H54 (cell line): ENCODE measurements at regions not wholly inside any gene's neighbourhood (a gene's known extent, or its start where the extent isn't known, plus 50 kb on each side); places are given as distances from the start of the nearest gene placed in this dataset.

Source experiments
- DNase-seq: peaks from one replicate; pipeline ENCODE4 v3.0.0; 2011; ENCODE audit warnings: low spot score, mixed read lengths; ENCODE audit not compliant: insufficient read length
- FAIRE-seq: peaks from 3 replicates; lab custom pipeline; 2011; peaks lifted over from hg19 to GRCh38; lab: Jason Lieb, UNC
- POLR2A ChIP-seq: IDR thresholded peaks from 2 replicates; pipeline ENCODE4 v1.6.1; 2011; ENCODE audit warnings: low read depth, mild to moderate bottlenecking, low read length

DNA sequence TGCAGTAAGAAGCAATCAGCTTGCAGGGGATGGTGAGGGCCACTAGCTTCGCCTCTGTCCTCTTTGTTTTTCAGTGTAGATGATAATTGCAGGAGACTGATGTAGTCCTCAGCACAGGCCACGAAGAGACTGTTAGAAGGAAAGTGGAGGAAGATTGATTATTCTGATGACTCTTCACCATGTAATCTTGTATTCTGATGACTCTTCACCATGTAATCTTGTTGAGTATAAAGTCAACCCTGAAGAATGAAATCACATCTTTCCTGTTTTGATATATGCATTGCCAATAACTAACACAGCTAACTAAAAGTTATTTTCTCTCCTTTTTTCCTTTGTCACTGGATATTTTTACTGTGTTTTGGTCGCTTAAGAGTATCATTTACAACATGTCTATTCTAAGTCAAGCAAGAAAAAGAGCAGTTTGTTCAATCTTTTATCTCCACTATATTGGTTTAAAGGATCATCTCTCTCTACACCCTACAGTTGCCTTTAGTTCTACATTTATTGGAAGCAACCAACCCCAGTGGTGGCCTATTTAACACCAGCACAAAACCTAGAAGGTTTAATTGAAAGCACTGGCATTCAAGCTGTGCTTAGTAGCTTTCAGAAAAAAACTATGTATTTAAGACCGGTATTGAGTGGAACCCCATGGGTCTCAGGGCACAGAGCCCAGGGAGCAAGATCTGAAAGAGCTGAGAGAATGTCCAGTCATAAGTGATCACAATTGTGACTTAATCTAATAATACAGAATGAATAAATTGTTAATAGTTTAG is 107.2 kb upstream of the BTBD3 start:
- peak; percentile 91 for FAIRE-seq
- DNase-seq: peak; percentile 10
- TF ChIP-seq POLR2A: no peak

DNA sequence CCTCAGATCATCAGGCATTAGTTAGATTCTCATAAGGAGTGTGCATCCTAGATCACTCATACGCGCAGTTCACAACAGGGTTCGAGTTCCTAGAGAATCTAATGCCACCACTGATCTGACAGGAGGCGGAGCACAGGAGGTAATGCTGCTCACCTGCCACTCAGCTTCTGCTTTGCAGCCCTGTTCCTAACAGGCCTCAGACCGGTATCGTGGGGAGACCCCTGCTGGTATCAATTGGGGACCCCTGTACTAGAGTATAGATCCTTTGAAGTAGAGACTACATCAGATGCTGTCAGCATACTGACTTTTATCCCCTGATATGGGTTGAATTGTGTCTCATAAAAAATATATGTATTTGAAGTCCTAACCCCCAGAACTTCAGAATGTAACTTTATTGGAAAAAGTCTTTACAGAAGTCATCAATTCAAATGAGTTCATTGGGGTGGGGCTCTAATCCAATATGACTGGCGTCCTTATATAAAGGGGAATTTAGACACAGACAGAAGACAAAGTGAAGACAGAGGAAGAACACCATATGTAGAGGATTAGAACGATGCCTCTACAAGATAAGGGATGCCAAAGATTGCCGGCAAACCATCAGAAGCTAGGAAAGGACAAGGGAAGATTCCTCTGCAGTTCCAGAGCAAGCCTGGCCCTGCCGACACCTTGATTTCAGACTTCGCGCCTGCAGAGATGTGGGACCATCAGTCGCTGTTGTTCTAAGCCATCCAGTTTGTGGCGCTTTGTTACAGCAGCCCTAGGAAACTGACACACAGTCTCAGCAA is 104.4 kb upstream of the BTBD3 start:
- no peak for TF ChIP-seq POLR2A
- FAIRE-seq (no peak), DNase-seq (no peak)

DNA sequence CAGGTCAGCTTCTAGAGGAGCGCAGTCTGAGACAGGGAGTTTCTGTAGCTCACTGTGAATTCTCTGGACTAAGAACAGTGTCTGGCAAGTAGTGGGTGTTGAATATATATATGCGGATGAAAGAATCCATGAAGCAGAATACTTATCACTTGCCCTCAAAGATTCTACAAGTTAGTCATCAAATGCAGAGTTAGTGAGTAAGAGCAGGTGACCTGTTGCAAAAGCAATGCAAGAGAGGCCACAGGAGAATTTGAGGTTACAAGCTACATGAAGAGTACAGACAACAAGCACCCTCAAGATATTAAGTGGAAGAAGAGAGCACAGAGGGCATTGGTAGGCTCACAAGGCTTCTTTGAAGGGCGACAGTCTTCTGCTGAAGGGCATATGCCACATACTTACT is 103.4 kb upstream of the BTBD3 start:
- peak; percentile 18 for DNase-seq
- FAIRE-seq: peak; percentile 86
- TF ChIP-seq POLR2A: no peak

DNA sequence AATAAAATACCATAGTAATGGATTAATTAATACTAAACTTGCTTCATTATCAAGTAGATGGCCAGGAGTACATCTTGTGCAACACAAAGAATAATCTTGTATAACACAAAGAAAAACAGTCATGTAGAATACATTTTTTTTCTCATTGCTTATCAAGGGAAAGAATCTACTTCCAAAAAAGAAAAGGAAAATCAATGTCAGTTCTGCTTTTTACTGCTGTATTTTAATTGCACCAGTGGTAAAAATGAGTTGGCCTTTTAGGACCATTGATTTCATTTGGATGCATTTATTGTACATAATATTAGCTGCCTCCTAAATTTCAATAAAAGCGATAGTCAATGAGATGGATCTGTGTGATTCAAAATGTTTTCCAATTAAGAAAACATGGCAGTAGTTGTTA is 96.9 kb upstream of the BTBD3 start:
- DNase-seq (no peak), FAIRE-seq (no peak)
- TF ChIP-seq POLR2A: no peak

DNA sequence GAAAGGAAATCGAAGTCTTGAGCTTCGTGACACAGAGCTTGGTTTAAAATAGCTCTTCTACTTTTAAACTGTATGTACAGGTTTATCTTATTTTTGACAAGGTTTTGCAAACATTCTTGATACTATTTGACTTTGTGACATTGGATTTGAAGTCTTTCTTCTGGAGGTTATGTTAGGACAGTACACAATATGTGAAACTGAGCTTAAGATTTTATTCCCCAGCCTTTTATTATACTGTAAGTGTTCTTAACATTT is 95.2 kb upstream of the BTBD3 start:
- FAIRE-seq (no peak), DNase-seq (no peak)
- no peak for TF ChIP-seq POLR2A

DNA sequence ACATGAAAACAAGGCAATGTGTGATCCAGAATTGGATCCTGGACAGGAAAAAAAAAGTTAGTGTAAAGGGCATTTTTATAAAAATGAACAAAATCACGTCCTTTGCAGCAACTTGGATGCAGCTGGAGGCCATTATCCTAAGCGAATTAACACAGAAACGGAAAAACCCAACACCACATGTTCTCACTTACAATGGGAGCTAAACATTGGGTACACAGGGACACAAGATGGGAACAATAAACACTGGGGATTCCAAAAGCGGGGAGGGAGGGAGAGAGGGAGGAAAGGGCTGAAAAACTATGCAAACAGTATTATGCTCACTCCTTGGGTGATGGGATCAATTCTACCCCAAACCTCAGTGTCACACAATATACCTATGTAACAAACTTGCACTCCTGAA is 91.4 kb upstream of the BTBD3 start:
- no peak for FAIRE-seq
- DNase-seq: no peak
- no peak for TF ChIP-seq POLR2A

DNA sequence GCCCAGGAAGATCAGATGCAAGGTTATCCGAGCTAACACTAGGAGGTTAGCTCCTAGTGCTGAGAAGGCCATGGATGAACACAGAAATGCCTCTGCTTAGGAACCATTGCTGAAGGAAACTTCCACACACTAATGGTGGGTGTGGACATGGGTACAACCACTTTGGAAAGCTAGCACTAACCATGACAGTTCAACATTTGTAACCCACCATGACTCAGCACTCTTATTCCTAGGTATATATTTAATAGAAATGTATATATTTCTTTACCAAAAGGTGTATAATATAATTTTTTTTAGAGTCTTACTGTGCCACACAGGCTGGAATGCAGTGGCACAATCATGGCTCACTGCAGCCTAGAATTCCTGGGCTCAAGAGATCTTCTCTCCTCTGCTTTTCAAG is 85.3 kb upstream of the BTBD3 start:
- no peak for DNase-seq
- no peak for TF ChIP-seq POLR2A

DNA sequence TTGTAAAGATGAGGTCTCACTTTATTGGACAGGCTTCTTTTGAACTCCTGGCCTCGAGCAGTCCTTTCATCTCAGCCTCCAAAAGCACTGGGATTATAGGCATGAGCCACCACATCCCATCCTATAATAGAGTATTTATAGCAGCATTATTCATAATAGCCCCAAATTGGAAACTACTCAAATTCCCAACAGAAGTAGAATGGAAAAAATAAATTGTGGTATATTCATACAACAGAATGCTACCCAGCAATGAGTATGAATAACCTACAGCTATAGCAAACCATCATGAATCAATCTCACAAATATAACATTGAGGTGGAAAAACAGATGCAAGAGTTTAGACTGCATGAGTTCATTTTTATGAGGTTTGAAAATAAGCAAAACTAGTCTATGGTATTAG is 84.8 kb upstream of the BTBD3 start:
- no peak for TF ChIP-seq POLR2A
- DNase-seq (no peak), FAIRE-seq (no peak)

More for the DNA sequence above, 85.3 kb upstream of the BTBD3 start:
- no peak for FAIRE-seq

DNA sequence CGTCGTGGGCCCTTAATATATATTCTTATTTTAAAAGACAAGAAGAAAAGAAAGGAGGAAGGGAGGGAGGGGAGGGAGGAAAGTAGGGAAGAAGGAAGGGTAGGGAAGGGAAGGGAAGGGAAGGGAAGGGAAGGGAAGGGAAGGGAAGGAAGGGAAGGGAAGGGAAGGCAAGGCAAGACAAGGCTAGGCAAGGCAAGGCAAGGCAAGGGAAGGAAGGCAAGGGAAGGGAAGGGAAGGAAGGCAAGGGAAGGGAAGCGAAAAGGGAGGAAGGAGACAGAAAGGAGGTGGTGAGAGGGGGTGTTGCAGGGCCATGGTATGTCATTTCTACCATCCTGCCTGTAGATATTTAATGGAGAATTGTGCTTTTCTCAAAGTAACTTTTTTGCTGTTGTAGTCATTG is 83.9 kb upstream of the BTBD3 start:
- no peak for TF ChIP-seq POLR2A
- DNase-seq: no peak
- no peak for FAIRE-seq

DNA sequence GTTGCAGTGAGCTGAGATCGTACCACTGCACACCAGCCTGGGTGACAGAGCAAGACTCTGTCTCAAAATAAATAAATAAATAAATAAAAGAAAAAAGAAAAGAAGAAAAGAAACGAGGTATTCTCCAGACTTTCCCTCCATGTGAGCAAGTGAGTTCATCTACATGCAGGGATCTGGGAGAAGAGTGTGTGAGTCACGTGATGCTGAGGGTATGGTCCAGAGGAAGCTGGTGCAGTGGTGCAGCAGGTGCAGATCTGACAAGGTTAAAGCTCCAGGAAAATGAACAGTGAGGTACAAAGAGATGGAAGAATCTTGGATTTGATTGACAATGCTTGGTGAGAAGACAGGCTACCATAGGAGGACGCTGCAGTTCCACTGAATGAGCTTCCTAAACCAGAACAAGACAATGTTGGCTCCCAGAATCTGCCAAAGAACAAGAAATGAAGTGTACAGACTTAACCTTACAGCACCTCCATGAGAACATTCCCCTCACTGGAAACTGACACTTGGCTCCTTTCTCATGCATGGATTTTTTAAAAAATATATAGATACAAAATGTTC is 79.5 kb upstream of the BTBD3 start:
- no peak for FAIRE-seq
- TF ChIP-seq POLR2A: no peak
- DNase-seq: no peak

DNA sequence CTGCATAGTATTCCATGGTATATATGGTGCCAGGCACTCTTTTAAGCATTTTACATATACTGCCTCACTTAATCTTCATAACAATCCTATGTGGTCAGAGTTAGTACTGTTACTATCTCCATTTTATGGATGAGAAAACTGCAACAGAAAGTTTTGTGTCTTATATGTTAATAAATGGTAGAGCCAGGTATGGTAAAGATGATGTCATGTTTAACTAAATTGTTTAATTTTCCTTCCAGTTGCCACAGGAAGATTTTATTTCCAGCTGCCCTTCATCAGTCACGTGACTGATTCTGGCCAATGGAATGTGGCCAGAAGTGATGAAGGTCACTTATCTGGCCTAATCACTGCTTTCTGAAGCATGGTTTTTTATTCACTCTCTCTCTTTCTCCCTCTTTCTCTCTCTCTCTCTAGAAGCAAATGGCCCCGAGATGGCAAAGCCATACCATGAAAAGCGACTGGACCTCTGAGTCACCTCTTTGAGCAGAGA is 75.7 kb upstream of the BTBD3 start:
- TF ChIP-seq POLR2A: no peak
- FAIRE-seq (no peak), DNase-seq (no peak)

DNA sequence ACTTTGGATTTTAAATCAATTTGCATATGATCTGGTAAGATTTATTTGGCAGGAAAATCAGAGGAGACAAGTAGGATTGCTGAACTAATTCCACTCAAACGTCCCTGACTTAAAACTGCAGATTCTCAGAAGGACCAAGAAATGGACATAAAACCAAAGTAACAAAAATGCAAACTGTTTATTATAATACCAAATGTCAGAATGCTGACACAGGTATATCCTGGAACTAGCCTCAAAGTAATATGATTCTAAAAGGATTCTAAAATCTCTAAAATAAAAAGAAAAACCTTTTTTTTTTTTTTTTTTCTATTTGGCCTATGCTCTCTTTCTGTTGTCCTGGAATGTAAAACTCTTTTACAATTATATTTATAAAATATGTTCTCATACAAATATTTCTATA is 74.4 kb upstream of the BTBD3 start:
- no peak for DNase-seq
- TF ChIP-seq POLR2A: no peak
- no peak for FAIRE-seq

DNA sequence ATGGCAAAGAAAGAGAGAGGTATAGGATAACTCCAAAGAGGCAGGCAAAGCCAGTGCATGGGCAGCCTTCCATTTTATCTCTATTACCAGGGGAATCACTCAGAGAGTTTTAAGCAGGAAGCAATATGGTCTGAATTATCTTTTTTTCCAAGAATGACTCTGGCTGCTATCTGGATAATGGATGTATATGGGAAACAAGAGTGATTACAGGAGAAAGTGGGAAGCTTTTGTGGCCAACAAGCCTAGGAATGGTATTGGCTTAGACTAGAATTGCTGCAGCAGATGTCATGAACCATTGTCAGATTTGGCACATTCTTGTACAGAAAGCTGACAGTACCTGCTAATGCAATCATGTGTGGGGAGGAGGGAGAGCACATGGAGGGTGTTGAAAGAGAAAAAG is 73.0 kb upstream of the BTBD3 start:
- TF ChIP-seq POLR2A: no peak
- no peak for DNase-seq
- no peak for FAIRE-seq

DNA sequence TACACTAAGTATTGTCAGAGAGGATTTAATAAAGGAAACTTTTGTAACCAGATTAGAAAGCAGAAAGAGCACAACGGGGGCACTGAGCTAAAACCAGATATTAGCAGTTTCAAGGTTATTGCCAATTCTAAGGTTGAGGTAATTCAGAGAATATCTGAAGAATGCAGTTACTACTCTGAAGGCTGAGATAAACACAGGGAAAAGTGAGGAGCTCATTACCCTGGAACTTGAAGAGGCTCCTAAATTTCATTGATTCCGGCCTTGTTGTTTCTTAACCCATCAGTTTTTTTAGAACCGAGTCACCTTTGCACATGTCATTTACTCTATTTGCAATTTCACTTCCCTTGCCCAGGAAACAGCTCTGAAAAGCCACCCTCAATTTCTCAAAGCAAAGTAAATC is 72.4 kb upstream of the BTBD3 start:
- DNase-seq (no peak), FAIRE-seq (no peak)
- TF ChIP-seq POLR2A: no peak

DNA sequence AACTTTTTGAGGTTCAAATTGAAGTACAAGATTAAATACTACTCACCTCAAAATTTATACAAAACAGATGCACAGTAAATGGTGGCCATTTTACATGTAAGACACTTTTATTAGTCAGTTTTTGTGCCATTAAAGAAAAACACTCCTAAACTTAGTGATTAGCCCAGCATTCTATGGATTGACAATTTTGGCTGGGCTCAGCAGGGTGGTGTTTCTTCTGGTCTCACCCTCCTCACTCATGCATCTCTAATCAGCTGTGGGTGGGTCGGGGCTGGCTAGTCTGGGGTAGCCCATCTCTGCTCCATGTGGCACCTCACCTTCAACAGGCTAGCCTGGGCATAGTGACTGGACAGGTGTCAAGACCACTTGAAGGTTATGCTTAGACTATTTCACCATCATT is 71.6 kb upstream of the BTBD3 start:
- DNase-seq (no peak), FAIRE-seq (no peak)
- no peak for TF ChIP-seq POLR2A

DNA sequence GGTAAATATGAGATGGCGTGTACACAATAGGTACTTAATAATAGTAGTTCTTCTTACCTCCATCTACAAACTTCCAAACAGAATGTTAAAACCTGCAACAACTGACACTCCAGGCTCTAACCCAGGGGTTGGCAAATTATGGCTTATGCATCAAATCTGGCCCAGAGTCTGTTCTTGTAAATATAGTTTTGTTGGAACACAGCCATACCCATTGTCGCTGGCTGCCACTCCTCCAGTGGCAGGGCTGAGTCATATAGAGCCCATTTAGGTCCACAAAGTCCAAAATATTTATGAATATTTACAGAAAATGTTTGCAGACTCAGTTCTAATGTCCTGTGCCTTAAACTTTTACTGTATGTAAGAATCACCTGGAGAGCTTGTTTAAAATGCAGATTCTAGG is 69.9 kb upstream of the BTBD3 start:
- FAIRE-seq: no peak
- no peak for TF ChIP-seq POLR2A

More for the DNA sequence above, 69.9 kb upstream of the BTBD3 start:
- DNase-seq: no peak
